ENCODE measurements at regions not wholly inside any gene's neighbourhood (a gene's known extent, or its start where the extent isn't known, plus 50 kb on each side); places are given as distances from the start of the nearest gene placed in this dataset.

GRCh38 chr15:47933865-47934264 lies 186.9 kb upstream of the SLC24A5 start:
- Histone ChIP-seq H4K20me1 (ENCODE audit: insufficient read depth) (no peaks in the 10 kb centered on the region), H3K9me3 (ENCODE audit: low read length) (no peaks in the 10 kb centered on the region), H3K4me3 (ENCODE audit: low read length) (no peak overlapping the region)

GRCh38 chr15:47934342-47934741 lies 186.4 kb upstream of the SLC24A5 start:
- Histone ChIP-seq H3K79me2 (replicated peaks; ENCODE audit: insufficient read depth, low read length) (no peaks in the 10 kb centered on the region), H3K27me3 (ENCODE audit: insufficient read depth, low read depth, low read length) (no peaks in the 10 kb centered on the region), H3K9me3 (ENCODE audit: low read length) (no peaks in the 10 kb centered on the region), H3F3A (ENCODE audit: insufficient read depth, low read length, poor library complexity, severe bottlenecking) (no peaks in the 10 kb centered on the region), H3K9me2 (ENCODE audit: insufficient read depth, low read length) (no peaks in the 10 kb centered on the region), H3K27ac (ENCODE audit: low read length) (no peak overlapping the region), H3K9ac (ENCODE audit: low read length) (no peak overlapping the region), H3K36me3 (ENCODE audit: insufficient read depth, low read length) (no peaks in the 10 kb centered on the region), H3K4me2 (ENCODE audit: low read length) (no peak overlapping the region), H2AFZ (ENCODE audit: low read depth, low read length) (no peak overlapping the region), H4K20me1 (ENCODE audit: insufficient read depth) (no peaks in the 10 kb centered on the region), H3K4me3 (ENCODE audit: low read length) (no peak overlapping the region)
- TF ChIP-seq POLR2AphosphoS5 (IDR thresholded peaks at IDR 0.05) (no peak), SMC3 (conservative IDR thresholded peaks at IDR 0.05; ENCODE audit: poor library complexity) (no peak), EZH2 (IDR thresholded peaks at IDR 0.05; ENCODE audit: borderline replicate concordance, insufficient read depth, low read length, poor library complexity, severe bottlenecking) (no peak), CTCF (IDR thresholded peaks at IDR 0.05; ENCODE audit: poor library complexity, severe bottlenecking) (no peak), MXI1 (conservative IDR thresholded peaks at IDR 0.05; ENCODE audit: poor library complexity, severe bottlenecking) (no peak), TAF1 (IDR thresholded peaks at IDR 0.05; ENCODE audit: low read depth) (no peak), RAD21 (conservative IDR thresholded peaks at IDR 0.05) (no peak)

More at GRCh38 chr15:47933865-47934264, 186.9 kb upstream of the SLC24A5 start:
- H2AFZ ChIP-seq (ENCODE audit: low read depth, low read length): no peak overlapping the region
- no peaks in the 10 kb centered on the region for H3F3A ChIP-seq (ENCODE audit: insufficient read depth, low read length, poor library complexity, severe bottlenecking)
- no peaks in the 10 kb centered on the region for H3K27me3 ChIP-seq (ENCODE audit: insufficient read depth, low read depth, low read length)
- H3K79me2 ChIP-seq (replicated peaks; ENCODE audit: insufficient read depth, low read length): no peaks in the 10 kb centered on the region
- H3K9ac ChIP-seq (ENCODE audit: low read length): no peak overlapping the region
- no peaks in the 10 kb centered on the region for H3K36me3 ChIP-seq (ENCODE audit: insufficient read depth, low read length)
- no peak overlapping the region for H3K27ac ChIP-seq (ENCODE audit: low read length)
- H3K9me2 ChIP-seq (ENCODE audit: insufficient read depth, low read length): no peaks in the 10 kb centered on the region
- H3K4me2 ChIP-seq (ENCODE audit: low read length): no peak overlapping the region
- no peak for TF ChIP-seq POLR2AphosphoS5 (IDR thresholded peaks at IDR 0.05)
- no peak for TF ChIP-seq EP300 (conservative IDR thresholded peaks at IDR 0.05; ENCODE audit: poor library complexity, severe bottlenecking)
- no peak for TF ChIP-seq CTCF (IDR thresholded peaks at IDR 0.05; ENCODE audit: poor library complexity, severe bottlenecking)
- TF ChIP-seq REST (IDR thresholded peaks at IDR 0.05; ENCODE audit: borderline replicate concordance): no peak
- no peak for TF ChIP-seq TAF1 (IDR thresholded peaks at IDR 0.05; ENCODE audit: low read depth)
- no peak for TF ChIP-seq RAD21 (conservative IDR thresholded peaks at IDR 0.05)
- no peak for TF ChIP-seq MXI1 (conservative IDR thresholded peaks at IDR 0.05; ENCODE audit: poor library complexity, severe bottlenecking)
- no peak for TF ChIP-seq EZH2 (IDR thresholded peaks at IDR 0.05; ENCODE audit: borderline replicate concordance, insufficient read depth, low read length, poor library complexity, severe bottlenecking)
- TF ChIP-seq SMC3 (conservative IDR thresholded peaks at IDR 0.05; ENCODE audit: poor library complexity): no peak
